ENCODE measurements at regions not wholly inside any gene's neighbourhood (a gene's known extent, or its start where the extent isn't known, plus 50 kb on each side); places are given as distances from the start of the nearest gene placed in this dataset.

DNA sequence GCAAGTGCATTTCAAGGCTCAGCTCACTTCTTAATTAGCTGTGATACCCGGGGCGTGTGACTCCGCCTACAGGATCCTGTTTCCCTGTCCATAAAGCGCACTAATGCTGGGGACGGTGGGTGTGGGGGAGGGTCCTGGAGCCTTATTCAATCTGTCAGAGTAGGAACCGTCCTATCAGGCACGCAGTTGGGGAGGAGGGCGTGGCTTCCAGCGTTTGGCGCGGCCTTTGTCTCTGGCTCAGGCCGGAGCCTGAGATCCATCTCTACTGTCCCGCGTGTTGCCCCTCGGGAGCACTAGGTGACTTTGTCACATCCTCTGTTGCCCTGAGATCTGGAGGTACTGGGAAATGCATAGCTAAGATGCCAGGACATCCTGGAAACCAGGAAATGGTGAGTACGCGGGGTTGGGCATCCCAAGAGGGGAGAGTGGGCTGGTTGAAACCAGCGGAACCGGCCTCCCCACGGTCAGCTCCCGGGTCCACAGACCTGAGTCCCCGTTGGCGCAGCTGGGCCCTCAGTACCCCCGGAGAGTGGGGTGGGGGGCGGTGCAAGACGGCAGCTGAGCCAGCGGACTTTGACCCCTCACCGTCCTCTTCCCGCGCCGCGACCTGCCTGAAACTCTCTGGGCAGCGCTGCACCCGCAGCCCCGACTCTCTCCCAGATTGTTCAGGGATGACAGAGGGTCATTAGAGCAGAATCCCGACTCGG, 104.4 kb upstream of the ZNF92 start:
- H3K79me2 ChIP-seq (ENCODE audit: control insufficient read depth in 1 of 2, insufficient read depth in 2 of 2, low read length in 2 of 2): peaks cover 0 to 38% of the 10 kb centered on the region in 2 experiments; a peak in 2 of 4 replicates
- no peaks in the 10 kb centered on the region for H4K20me1 ChIP-seq (replicated peaks in 1 of 2; ENCODE audit: control insufficient read depth in 1 of 2, insufficient read depth in 2 of 2, low read length in 2 of 2)
- peak overlapping the region; percentile 97 for H3K18ac ChIP-seq (ENCODE audit: extremely low read depth, low read length)
- H4K8ac ChIP-seq (ENCODE audit: extremely low read depth, insufficient read depth, low read length): peak overlapping the region; percentile 93; the same call in 1 of the 2 replicates
- H4K5ac ChIP-seq (ENCODE audit: insufficient read length, low read depth, low read length): peak overlapping the region; percentile 90
- ChIA-PET CTCF (ENCODE audit: partially characterized antibody) (interaction anchor here (0.5 to 1.8 kb wide), 6 partner anchors 11 to 47 kb away, joined by 3 to 8 read pairs (median 3); no protein-coding TSS in a partner anchor), POLR2A (ENCODE audit: partially characterized antibody) (interaction anchor here (0.7 to 1.4 kb wide), 5 partner anchors 11 to 104 kb away, joined by 3 to 6 read pairs (median 4); partner anchors contain the start of gene ZNF92)
- H3K27ac ChIP-seq (ENCODE audit: low read depth, low read length): peak overlapping the region; percentile 31; the same call in 1 of the 2 replicates
- DNase-seq (ENCODE audit: low read depth in 1 of 2, low spot score in 2 of 2): peak; percentile 88 to 93
- H3K56ac ChIP-seq (replicated peaks; ENCODE audit: insufficient read length, low read depth, low read length): peak overlapping the region; percentile 63
- H3K9ac ChIP-seq (replicated peaks in 1 of 4; ENCODE audit: extremely low read depth in 1 of 4, low read depth in 3 of 4, low read length in 3 of 4): peak overlapping the region; percentile 55 to 98 (median 86)
- peak overlapping the region; percentile 99 for H2AFZ ChIP-seq (ENCODE audit: low read length)
- FAIRE-seq: peak; percentile 88
- no peak overlapping the region for H3K14ac ChIP-seq (ENCODE audit: insufficient read length)
- H2BK5ac ChIP-seq (ENCODE audit: low read depth, low read length): no peak overlapping the region; the same call in 1 of the 2 replicates
- no peaks in the 10 kb centered on the region for H3K79me1 ChIP-seq (ENCODE audit: low read depth, low read length)
- peak overlapping the region; percentile 61 for H2BK120ac ChIP-seq (replicated peaks; ENCODE audit: low read depth, low read length)
- 2% methylated on average over 37 of the region's 37 CpGs; no CpG with 5 or more reads in 1 of the 2 experiments for WGBS, 2 experiments (ENCODE audit: extremely low coverage in 1 of 2, insufficient coverage in 1 of 2, insufficient read length in 1 of 2, insufficient replicate concordance in 2 of 2, low coverage in 1 of 2, low lambda C conversion rate in 2 of 2, missing lambda C conversion rate in 1 of 2)
- no peak overlapping the region for H3K23ac ChIP-seq (ENCODE audit: insufficient read length)
- H3K4me3 ChIP-seq (ENCODE audit: extremely low read depth in 1 of 4, insufficient read depth in 2 of 4, low read depth in 3 of 4, low read length in 4 of 4): peak overlapping the region; percentile 82 to 95 (median 88)
- no peaks in the 10 kb centered on the region for H3K9me3 ChIP-seq (ENCODE audit: insufficient read depth in 2 of 2, low read depth in 1 of 2, low read length in 1 of 2)
- H3K36me3 ChIP-seq (ENCODE audit: control insufficient read depth in 2 of 4, insufficient read depth in 4 of 4, low read length in 3 of 4): no peaks in the 10 kb centered on the region
- H2BK12ac ChIP-seq (ENCODE audit: low read depth, low read length): peak overlapping the region; percentile 78; the same call in 1 of the 2 replicates
- H3K4me1 ChIP-seq (replicated peaks in 1 of 4; ENCODE audit: control insufficient read depth in 3 of 4, insufficient read depth in 4 of 4, low read length in 3 of 4): peaks cover 0 to 5% (median 4%) of the 10 kb centered on the region in 4 experiments; a peak in 4 of 7 replicates
- H2BK15ac ChIP-seq (ENCODE audit: low read length): peak overlapping the region; percentile 97; the same call in 1 of the 2 replicates
- H3K4me2 ChIP-seq (ENCODE audit: insufficient read depth in 1 of 2, low read depth in 2 of 2, low read length in 2 of 2): peak overlapping the region; percentile 67 to 71
- H3K4ac ChIP-seq (replicated peaks; ENCODE audit: insufficient read length, low read depth, low read length): peak overlapping the region; percentile 87
- H4K91ac ChIP-seq (replicated peaks; ENCODE audit: insufficient read length, low read length): peak overlapping the region; percentile 83
- H2BK20ac ChIP-seq (ENCODE audit: low read length): no peak overlapping the region
- H2AK5ac ChIP-seq (ENCODE audit: low read depth, low read length): no peak overlapping the region
- H3K23me2 ChIP-seq (ENCODE audit: low read depth, low read length): peaks cover 5% of the 10 kb centered on the region; the same call in 1 of the 2 replicates
- H3K27me3 ChIP-seq (replicated peaks in 1 of 4; ENCODE audit: control insufficient read depth in 3 of 4, extremely low read depth in 1 of 4, insufficient read depth in 3 of 4, low read length in 3 of 4): peaks cover 0 to 2% (median 0%) of the 10 kb centered on the region in 4 experiments; a peak in 2 of 7 replicates
- TF ChIP-seq ASH2L (IDR thresholded peaks at IDR 0.05; ENCODE audit: low read length) (peak; percentile 76), KDM1A (IDR thresholded peaks at IDR 0.05; ENCODE audit: borderline replicate concordance, low read length) (no peak), TEAD4 (IDR thresholded peaks at IDR 0.05; ENCODE audit: low read depth, low read length) (no peak), TAF7 (optimal IDR thresholded peaks at IDR 0.05; ENCODE audit: borderline replicate concordance, low read depth, low read length) (peak; percentile 61), KDM5A (IDR thresholded peaks at IDR 0.05; ENCODE audit: low read length) (no peak), PHF8 (conservative IDR thresholded peaks at IDR 0.05; ENCODE audit: low read depth, low read length) (peak; percentile 78), NRF1 (IDR thresholded peaks at IDR 0.05; ENCODE audit: low read depth, low read length) (no peak), SIX5 (IDR thresholded peaks at IDR 0.05; ENCODE audit: low read depth, low read length) (no peak), RBBP5 (IDR thresholded peaks at IDR 0.05; ENCODE audit: borderline replicate concordance, low read depth, low read length) (0 out of 2 replicates have a peak, but pooled peaks have one; percentile 35), MAFK (IDR thresholded peaks at IDR 0.05; ENCODE audit: low read depth, low read length) (no peak), SRF (IDR thresholded peaks at IDR 0.05; ENCODE audit: low read depth, low read length) (no peak), CREB1 (IDR thresholded peaks at IDR 0.05) (peak; percentile 32; the same call in 1 of the 2 replicates), POLR2A (IDR thresholded peaks at IDR 0.05; ENCODE audit: control extremely low read depth in 1 of 2, low read depth in 2 of 2, low read length in 2 of 2) (peak; percentile 85 to 95)
